Neural cell (in vitro differentiated cells): ENCODE measurements at regions not wholly inside any gene's neighbourhood (a gene's known extent, or its start where the extent isn't known, plus 50 kb on each side); places are given as distances from the start of the nearest gene placed in this dataset.

Experiments
- H2AFZ ChIP-seq: fragments of 200-600, 300-800 bp; sonication (generic), shearing (Covaris generic); 2 replicates; pipeline ENCODE4 v1.6.0; 2014; ENCODE audit warnings: low read depth, mild to moderate bottlenecking, antibody characterized with exemption, low read length, moderate library complexity
- H3F3A ChIP-seq: fragments of 200-600 bp; shearing (Covaris generic); 2 replicates; pipeline ENCODE4 v1.6.1; 2016; ENCODE audit warnings: mild to moderate bottlenecking, moderate library complexity, mixed read lengths, antibody characterized with exemption, low read length; ENCODE audit not compliant: insufficient read depth, poor library complexity, severe bottlenecking
- H3K27ac ChIP-seq: fragments of 200-600, 300-800 bp; sonication (generic), shearing (Covaris generic); 2 replicates; pipeline ENCODE4 v1.5.1; 2014; ENCODE audit warnings: mild to moderate bottlenecking, low read length, moderate library complexity
- H3K27me3 ChIP-seq: fragments of 300-800, 200-600 bp; sonication (generic), shearing (Covaris generic); 2 replicates; pipeline ENCODE4 v1.6.0; 2014; ENCODE audit warnings: mild to moderate bottlenecking, low read depth, low read length, moderate library complexity; ENCODE audit not compliant: insufficient read depth
- H3K36me3 ChIP-seq: fragments of 300-800, 200-600 bp; sonication (generic), shearing (Covaris generic); 2 replicates; pipeline ENCODE4 v1.5.1; 2014; ENCODE audit warnings: mild to moderate bottlenecking, antibody characterized with exemption, low read length, moderate library complexity; ENCODE audit not compliant: insufficient read depth
- H3K4me2 ChIP-seq: fragments of 300-800, 200-600 bp; sonication (generic), shearing (Covaris generic); 2 replicates; pipeline ENCODE4 v1.6.0; 2014; ENCODE audit warnings: mild to moderate bottlenecking, low read length
- H3K4me3 ChIP-seq: fragments of 300-800, 200-600 bp; sonication (generic), shearing (Covaris generic); 2 replicates; pipeline ENCODE4 v1.5.1; 2014; ENCODE audit warnings: mild to moderate bottlenecking, low read length, moderate library complexity
- H3K79me2 ChIP-seq: fragments of 200-600 bp; shearing (Covaris generic); replicated peaks from 2 replicates; pipeline ENCODE4 v1.6.0; 2014; ENCODE audit warnings: mild to moderate bottlenecking, low read length, moderate library complexity; ENCODE audit not compliant: insufficient read depth
- H3K9ac ChIP-seq: fragments of 300-800, 200-600 bp; sonication (generic), shearing (Covaris generic); 2 replicates; pipeline ENCODE4 v1.6.1; 2016; ENCODE audit warnings: mild to moderate bottlenecking, low read length, mixed read lengths
- H3K9me2 ChIP-seq: fragments of 200-600 bp; shearing (Covaris generic); 2 replicates; pipeline ENCODE4 v1.6.1; 2016; ENCODE audit warnings: mild to moderate bottlenecking, low read length, mixed read lengths; ENCODE audit not compliant: insufficient read depth
- H3K9me3 ChIP-seq: fragments of 200-600, 300-800 bp; sonication (generic), shearing (Covaris generic); 2 replicates; pipeline ENCODE4 v1.6.1; 2016; ENCODE audit warnings: mild to moderate bottlenecking, mixed run types, low read length, moderate library complexity, mixed read lengths
- H4K20me1 ChIP-seq: fragments of 200-600 bp; shearing (Covaris generic); 2 replicates; pipeline ENCODE4 v1.6.1; 2016; ENCODE audit warnings: mild to moderate bottlenecking, mixed run types; ENCODE audit not compliant: insufficient read depth
- EP300 ChIP-seq: fragments of 450-650 bp; conservative IDR thresholded peaks from 2 replicates; pipeline ENCODE4 v1.6.1; 2014; ENCODE audit warnings: antibody characterized with exemption, mild to moderate bottlenecking, moderate library complexity; ENCODE audit not compliant: poor library complexity, severe bottlenecking
- EZH2 ChIP-seq: fragments of 200-600, 300-800 bp; shearing (Covaris generic), sonication (generic); IDR thresholded peaks from 2 replicates; pipeline ENCODE4 v1.6.1; 2014; ENCODE audit warnings: antibody characterized with exemption, low read length, borderline replicate concordance, mild to moderate bottlenecking; ENCODE audit not compliant: insufficient read depth, poor library complexity, severe bottlenecking
- MXI1 ChIP-seq: fragments of 450-650 bp; conservative IDR thresholded peaks from 2 replicates; pipeline ENCODE4 v1.6.1; 2014; ENCODE audit warnings: antibody characterized with exemption, mild to moderate bottlenecking; ENCODE audit not compliant: poor library complexity, severe bottlenecking
- POLR2AphosphoS5 ChIP-seq: IDR thresholded peaks from 2 replicates; pipeline ENCODE4 v1.6.1; 2012
- RAD21 ChIP-seq: fragments of 450-650 bp; conservative IDR thresholded peaks from 2 replicates; pipeline ENCODE4 v1.6.1; 2014; ENCODE audit warnings: antibody characterized with exemption, mild to moderate bottlenecking, moderate library complexity
- SMC3 ChIP-seq: fragments of 450-650 bp; conservative IDR thresholded peaks from 2 replicates; pipeline ENCODE4 v1.6.1; 2014; ENCODE audit warnings: antibody characterized with exemption, mild to moderate bottlenecking, moderate library complexity; ENCODE audit not compliant: poor library complexity
- TF ChIP-seq, protein P1 (sequence below): IDR thresholded peaks from 2 replicates; pipeline ENCODE4 v1.6.1; 2012; ENCODE audit warnings: borderline replicate concordance
- TF ChIP-seq, protein P2 (sequence below): fragments of 450-650 bp; IDR thresholded peaks from 2 replicates; pipeline ENCODE4 v1.5.1; 2014; ENCODE audit warnings: antibody characterized with exemption, mild to moderate bottlenecking, moderate library complexity; ENCODE audit not compliant: poor library complexity, severe bottlenecking

DNA sequence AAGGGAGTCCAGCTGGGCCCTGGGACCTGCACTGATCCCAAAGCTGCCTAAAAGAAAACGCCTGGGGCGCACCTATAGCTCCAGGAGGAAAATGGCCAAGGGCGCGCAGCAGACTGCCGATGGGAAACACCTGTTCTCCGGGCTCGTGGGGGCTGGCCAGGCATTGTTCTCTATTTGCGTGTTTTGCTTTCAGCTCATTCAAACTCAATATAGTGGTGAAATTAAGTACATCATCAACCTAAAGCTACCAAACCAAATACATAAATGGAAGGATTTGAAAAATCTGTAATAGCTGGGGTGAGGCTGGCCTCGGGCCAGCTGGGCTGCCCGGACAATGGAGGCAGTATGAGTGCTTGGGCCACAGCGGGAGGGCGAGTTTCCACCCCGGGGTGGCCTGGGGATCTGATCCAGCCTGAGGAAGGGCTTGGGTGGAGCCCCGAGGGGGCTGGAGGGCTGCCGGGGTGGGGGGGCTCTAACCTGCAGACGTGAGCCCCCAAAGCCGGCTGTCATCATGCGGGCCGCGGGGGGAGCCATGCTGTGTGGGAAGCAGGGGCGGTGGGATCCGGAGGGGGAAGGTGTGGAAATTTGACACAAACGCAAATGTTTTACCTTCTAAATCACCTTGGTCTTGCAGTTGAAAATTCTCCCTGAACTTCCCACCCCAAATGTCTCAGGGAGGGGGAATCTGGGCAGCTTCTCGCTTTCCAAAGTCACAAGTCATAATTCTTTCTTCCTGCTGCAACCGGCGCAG lies 77.6 kb downstream of the ASB1 start:
- no peak overlapping the region for H3K4me3 ChIP-seq
- TF ChIP-seq RAD21: no peak
- no peak for TF ChIP-seq EZH2
- no peak for TF ChIP-seq SMC3
- no peak for TF ChIP-seq POLR2AphosphoS5
- TF ChIP-seq, protein P1, sequence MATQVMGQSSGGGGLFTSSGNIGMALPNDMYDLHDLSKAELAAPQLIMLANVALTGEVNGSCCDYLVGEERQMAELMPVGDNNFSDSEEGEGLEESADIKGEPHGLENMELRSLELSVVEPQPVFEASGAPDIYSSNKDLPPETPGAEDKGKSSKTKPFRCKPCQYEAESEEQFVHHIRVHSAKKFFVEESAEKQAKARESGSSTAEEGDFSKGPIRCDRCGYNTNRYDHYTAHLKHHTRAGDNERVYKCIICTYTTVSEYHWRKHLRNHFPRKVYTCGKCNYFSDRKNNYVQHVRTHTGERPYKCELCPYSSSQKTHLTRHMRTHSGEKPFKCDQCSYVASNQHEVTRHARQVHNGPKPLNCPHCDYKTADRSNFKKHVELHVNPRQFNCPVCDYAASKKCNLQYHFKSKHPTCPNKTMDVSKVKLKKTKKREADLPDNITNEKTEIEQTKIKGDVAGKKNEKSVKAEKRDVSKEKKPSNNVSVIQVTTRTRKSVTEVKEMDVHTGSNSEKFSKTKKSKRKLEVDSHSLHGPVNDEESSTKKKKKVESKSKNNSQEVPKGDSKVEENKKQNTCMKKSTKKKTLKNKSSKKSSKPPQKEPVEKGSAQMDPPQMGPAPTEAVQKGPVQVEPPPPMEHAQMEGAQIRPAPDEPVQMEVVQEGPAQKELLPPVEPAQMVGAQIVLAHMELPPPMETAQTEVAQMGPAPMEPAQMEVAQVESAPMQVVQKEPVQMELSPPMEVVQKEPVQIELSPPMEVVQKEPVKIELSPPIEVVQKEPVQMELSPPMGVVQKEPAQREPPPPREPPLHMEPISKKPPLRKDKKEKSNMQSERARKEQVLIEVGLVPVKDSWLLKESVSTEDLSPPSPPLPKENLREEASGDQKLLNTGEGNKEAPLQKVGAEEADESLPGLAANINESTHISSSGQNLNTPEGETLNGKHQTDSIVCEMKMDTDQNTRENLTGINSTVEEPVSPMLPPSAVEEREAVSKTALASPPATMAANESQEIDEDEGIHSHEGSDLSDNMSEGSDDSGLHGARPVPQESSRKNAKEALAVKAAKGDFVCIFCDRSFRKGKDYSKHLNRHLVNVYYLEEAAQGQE: no peak
- TF ChIP-seq, protein P2, sequence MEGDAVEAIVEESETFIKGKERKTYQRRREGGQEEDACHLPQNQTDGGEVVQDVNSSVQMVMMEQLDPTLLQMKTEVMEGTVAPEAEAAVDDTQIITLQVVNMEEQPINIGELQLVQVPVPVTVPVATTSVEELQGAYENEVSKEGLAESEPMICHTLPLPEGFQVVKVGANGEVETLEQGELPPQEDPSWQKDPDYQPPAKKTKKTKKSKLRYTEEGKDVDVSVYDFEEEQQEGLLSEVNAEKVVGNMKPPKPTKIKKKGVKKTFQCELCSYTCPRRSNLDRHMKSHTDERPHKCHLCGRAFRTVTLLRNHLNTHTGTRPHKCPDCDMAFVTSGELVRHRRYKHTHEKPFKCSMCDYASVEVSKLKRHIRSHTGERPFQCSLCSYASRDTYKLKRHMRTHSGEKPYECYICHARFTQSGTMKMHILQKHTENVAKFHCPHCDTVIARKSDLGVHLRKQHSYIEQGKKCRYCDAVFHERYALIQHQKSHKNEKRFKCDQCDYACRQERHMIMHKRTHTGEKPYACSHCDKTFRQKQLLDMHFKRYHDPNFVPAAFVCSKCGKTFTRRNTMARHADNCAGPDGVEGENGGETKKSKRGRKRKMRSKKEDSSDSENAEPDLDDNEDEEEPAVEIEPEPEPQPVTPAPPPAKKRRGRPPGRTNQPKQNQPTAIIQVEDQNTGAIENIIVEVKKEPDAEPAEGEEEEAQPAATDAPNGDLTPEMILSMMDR: no peak
- H3K27ac ChIP-seq: no peak overlapping the region
- no peaks in the 10 kb centered on the region for H3K79me2 ChIP-seq
- no peaks in the 10 kb centered on the region for H3F3A ChIP-seq
- no peak overlapping the region for H3K9ac ChIP-seq
- H3K27me3 ChIP-seq: no peaks in the 10 kb centered on the region
- no peaks in the 10 kb centered on the region for H3K9me2 ChIP-seq
- H3K4me2 ChIP-seq: no peak overlapping the region
- no peak overlapping the region for H2AFZ ChIP-seq
- no peaks in the 10 kb centered on the region for H4K20me1 ChIP-seq
- H3K9me3 ChIP-seq: no peaks in the 10 kb centered on the region
- no peaks in the 10 kb centered on the region for H3K36me3 ChIP-seq

DNA sequence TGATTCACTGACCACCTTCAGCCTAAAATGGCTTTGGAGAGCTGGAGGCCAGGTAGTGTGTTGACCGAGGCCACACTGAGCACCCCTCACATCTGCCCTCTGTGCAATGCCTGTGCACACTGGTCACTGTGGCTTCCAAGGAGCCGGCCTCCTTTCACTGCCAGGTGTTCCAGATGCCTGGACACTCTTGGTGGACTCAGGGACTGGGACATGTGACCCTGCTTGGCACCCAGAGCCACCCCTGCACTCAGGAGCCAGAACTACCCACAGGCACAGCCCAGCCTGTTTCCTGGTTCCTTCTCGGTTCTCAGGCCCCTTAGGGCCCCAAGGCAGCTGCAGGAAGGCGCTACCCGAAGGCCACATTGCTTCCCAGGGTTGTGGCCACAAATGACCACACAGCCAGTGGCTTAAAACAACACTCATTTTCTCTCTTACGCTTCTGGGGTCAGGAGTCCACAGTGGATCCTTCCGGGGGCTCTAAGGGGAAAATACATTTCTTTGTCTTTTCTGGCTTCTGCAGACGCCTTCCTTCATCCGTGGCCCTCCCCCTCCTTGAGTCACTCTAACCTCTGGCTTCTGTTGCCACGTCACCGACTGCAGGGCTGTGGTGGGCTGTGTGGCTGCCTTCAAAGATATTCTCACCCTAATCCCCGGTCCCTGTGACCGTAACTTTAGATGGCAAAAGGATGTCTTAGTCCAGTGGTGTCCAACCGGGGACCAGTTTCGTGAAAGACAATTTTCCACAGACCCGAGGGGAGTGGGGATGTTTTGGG lies 78.6 kb downstream of the ASB1 start:
- no peak overlapping the region for H3K4me3 ChIP-seq
- TF ChIP-seq RAD21: no peak
- no peak for TF ChIP-seq SMC3
- no peak overlapping the region for H2AFZ ChIP-seq
- no peaks in the 10 kb centered on the region for H3K9me2 ChIP-seq
- H3K36me3 ChIP-seq: no peaks in the 10 kb centered on the region
- no peaks in the 10 kb centered on the region for H3K27me3 ChIP-seq
- no peak overlapping the region for H3K4me2 ChIP-seq
- no peaks in the 10 kb centered on the region for H3F3A ChIP-seq
- no peak overlapping the region for H3K9ac ChIP-seq
- H3K9me3 ChIP-seq: no peaks in the 10 kb centered on the region
- H3K27ac ChIP-seq: no peak overlapping the region
- H3K79me2 ChIP-seq: no peaks in the 10 kb centered on the region
- H4K20me1 ChIP-seq: no peaks in the 10 kb centered on the region

DNA sequence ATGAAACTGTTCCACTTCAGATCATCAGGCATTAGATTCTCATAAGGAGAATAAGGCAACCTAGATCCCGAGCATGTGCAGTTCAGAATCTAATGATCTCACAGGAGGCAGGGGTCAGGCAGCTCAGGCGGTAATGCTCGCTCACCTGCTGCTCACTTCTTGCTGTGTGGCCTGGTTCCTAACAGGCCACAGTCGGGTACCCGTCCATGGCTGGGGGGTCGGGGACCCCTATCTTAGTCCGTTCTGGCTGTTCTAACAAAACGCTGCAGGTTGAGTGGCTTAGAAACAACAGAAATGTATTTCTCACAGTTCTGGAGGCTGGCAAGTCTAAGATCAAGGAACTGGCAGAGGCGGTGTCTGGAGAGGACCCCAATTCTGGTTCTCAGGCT lies 79.2 kb downstream of the ASB1 start:
- Histone ChIP-seq H3K4me3 (no peak overlapping the region), H3K4me2 (no peak overlapping the region), H2AFZ (no peak overlapping the region), H4K20me1 (no peaks in the 10 kb centered on the region), H3K36me3 (no peaks in the 10 kb centered on the region), H3F3A (no peaks in the 10 kb centered on the region), H3K27ac (no peak overlapping the region), H3K79me2 (no peaks in the 10 kb centered on the region), H3K9me2 (no peaks in the 10 kb centered on the region), H3K9ac (no peak overlapping the region), H3K9me3 (no peaks in the 10 kb centered on the region), H3K27me3 (no peaks in the 10 kb centered on the region)
- TF ChIP-seq MXI1 (no peak), EP300 (no peak), SMC3 (no peak), POLR2AphosphoS5 (no peak)
- TF ChIP-seq, protein P2: no peak
- TF ChIP-seq, protein P1: no peak
